ENCODE measurements at regions not wholly inside any gene's neighbourhood (a gene's known extent, or its start where the extent isn't known, plus 50 kb on each side); places are given as distances from the start of the nearest gene placed in this dataset.

DNA sequence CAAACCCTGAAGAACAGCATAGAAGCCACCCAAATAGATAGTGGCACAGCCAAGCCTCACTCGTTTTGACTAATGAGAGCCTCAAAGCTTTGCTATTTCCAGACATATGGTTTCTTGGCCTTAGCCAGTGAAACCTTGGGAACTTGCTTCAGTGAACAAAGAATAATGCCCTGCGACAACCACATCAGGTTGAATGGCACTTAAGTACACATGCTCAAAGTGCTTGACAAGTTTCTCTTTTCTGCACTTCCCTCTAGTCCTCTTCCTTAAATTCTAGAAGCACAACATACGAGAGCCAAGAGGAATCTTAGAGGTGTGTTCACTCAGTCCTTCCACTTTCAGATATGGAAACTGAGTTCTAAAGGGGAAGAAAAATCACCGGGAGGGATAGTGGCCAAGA, 258.3 kb downstream of the HAUS1 start:
- TF ChIP-seq, protein P1, sequence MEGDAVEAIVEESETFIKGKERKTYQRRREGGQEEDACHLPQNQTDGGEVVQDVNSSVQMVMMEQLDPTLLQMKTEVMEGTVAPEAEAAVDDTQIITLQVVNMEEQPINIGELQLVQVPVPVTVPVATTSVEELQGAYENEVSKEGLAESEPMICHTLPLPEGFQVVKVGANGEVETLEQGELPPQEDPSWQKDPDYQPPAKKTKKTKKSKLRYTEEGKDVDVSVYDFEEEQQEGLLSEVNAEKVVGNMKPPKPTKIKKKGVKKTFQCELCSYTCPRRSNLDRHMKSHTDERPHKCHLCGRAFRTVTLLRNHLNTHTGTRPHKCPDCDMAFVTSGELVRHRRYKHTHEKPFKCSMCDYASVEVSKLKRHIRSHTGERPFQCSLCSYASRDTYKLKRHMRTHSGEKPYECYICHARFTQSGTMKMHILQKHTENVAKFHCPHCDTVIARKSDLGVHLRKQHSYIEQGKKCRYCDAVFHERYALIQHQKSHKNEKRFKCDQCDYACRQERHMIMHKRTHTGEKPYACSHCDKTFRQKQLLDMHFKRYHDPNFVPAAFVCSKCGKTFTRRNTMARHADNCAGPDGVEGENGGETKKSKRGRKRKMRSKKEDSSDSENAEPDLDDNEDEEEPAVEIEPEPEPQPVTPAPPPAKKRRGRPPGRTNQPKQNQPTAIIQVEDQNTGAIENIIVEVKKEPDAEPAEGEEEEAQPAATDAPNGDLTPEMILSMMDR (IDR thresholded peaks at IDR 0.05) = no peak
- no peak for TF ChIP-seq POLR2AphosphoS5 (IDR thresholded peaks at IDR 0.05; ENCODE audit: insufficient read depth in 1 of 2, low read depth in 1 of 2)

Data from vagina (tissue), 2 donors.